Nephron progenitor cell (in vitro differentiated cells): ENCODE measurements at regions not wholly inside any gene's neighbourhood (a gene's known extent, or its start where the extent isn't known, plus 50 kb on each side); places are given as distances from the start of the nearest gene placed in this dataset.

Experiments
- DNase-seq: peaks from one replicate; pipeline ENCODE4 v3.0.0; 2021
- H3K27ac Mint-ChIP-seq: 2 replicates; pipeline ENCODE4 v1.8.0; 2021; ENCODE audit warnings: mild to moderate bottlenecking, moderate library complexity, mixed read lengths
- H3K27me3 Mint-ChIP-seq: 2 replicates; pipeline ENCODE4 v1.8.0; 2021; ENCODE audit warnings: mild to moderate bottlenecking, low read depth, mixed read lengths; ENCODE audit not compliant: poor library complexity
- H3K36me3 Mint-ChIP-seq: 2 replicates; pipeline ENCODE4 v1.8.0; 2021; ENCODE audit warnings: low read depth, mixed read lengths
- H3K4me1 Mint-ChIP-seq: 2 replicates; pipeline ENCODE4 v1.8.0; 2021; ENCODE audit warnings: mixed read lengths
- H3K4me3 Mint-ChIP-seq: 2 replicates; pipeline ENCODE4 v1.8.0; 2021; ENCODE audit warnings: mild to moderate bottlenecking, moderate library complexity, mixed read lengths
- H3K9me3 Mint-ChIP-seq: 2 replicates; pipeline ENCODE4 v1.8.0; 2021; ENCODE audit warnings: mild to moderate bottlenecking, moderate library complexity, mixed read lengths
- TF ChIP-seq, protein P1 (sequence below): fragments of 200-600 bp; sonication (generic); IDR thresholded peaks from 2 replicates; pipeline ENCODE4 v1.5.0; 2021; ENCODE audit warnings: antibody characterized with exemption

DNA sequence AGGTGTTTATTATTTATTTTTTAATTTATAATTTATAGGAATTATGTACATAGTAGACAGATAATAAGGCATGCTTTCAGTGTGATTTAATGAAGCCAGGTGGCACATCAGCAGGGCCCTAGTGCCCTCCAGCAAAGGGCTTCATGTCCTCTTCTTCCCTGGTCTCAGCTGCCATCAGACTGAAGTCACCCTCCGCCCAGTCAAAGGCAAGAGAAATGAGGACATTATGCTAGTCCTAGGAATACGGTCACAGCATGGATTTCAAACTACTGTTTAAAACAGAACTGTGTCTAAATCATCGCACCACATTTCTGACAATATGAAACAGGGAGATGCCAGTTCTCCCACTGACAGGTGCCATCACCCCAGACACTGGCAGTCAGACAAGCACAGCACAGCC lies 168.1 kb downstream of the SEC16B start:
- TF ChIP-seq, protein P1, sequence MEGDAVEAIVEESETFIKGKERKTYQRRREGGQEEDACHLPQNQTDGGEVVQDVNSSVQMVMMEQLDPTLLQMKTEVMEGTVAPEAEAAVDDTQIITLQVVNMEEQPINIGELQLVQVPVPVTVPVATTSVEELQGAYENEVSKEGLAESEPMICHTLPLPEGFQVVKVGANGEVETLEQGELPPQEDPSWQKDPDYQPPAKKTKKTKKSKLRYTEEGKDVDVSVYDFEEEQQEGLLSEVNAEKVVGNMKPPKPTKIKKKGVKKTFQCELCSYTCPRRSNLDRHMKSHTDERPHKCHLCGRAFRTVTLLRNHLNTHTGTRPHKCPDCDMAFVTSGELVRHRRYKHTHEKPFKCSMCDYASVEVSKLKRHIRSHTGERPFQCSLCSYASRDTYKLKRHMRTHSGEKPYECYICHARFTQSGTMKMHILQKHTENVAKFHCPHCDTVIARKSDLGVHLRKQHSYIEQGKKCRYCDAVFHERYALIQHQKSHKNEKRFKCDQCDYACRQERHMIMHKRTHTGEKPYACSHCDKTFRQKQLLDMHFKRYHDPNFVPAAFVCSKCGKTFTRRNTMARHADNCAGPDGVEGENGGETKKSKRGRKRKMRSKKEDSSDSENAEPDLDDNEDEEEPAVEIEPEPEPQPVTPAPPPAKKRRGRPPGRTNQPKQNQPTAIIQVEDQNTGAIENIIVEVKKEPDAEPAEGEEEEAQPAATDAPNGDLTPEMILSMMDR, result no peak
- DNase-seq, result no peak
- H3K27me3 Mint-ChIP-seq, result peaks cover 22% of the 10 kb centered on the region
- H3K4me1 Mint-ChIP-seq, result peaks cover 47% of the 10 kb centered on the region
- no peak overlapping the region for H3K27ac Mint-ChIP-seq
- no peak overlapping the region for H3K4me3 Mint-ChIP-seq
- peaks cover 55% of the 10 kb centered on the region for H3K9me3 Mint-ChIP-seq
- peaks cover 16% of the 10 kb centered on the region for H3K36me3 Mint-ChIP-seq

DNA sequence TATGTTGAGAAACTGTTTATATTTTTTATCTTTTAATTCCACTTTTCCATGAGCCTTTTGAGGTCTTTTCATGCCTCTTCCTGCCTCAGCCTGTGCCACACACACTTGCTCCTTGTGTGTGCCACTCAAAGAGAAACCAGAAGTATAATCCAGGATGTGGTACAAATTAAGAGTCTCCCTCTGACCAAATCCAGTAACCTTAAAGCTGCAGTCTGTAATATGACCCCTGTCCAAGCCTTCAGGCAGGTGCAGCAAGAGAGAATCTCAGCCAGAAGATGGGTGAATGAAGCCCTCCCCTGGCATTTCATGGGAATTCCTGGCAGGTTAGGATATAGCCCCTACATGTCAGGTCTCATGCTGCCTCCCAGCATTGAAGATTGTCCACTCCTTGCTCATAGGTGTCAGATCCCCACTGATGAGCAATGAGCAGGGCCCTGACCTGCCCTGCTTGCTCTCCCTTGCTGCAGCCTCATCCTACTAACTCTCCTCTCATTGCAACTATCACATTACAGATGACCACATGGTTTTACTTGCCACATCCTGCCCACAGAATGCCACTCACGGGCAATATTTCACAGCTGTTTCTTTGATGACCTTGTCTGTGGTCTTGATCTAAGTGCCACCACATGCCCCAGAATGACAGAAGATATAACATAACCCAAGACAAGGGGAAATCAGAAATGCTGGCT lies 169.3 kb downstream of the SEC16B start:
- peaks cover 47% of the 10 kb centered on the region for H3K4me1 Mint-ChIP-seq
- peaks cover 12% of the 10 kb centered on the region for H3K36me3 Mint-ChIP-seq
- peaks cover 43% of the 10 kb centered on the region for H3K9me3 Mint-ChIP-seq
- no peak overlapping the region for H3K4me3 Mint-ChIP-seq
- peaks cover 22% of the 10 kb centered on the region for H3K27me3 Mint-ChIP-seq
- peak overlapping the region; percentile 72 for H3K27ac Mint-ChIP-seq
- DNase-seq, result no peak
- TF ChIP-seq, protein P1, result no peak

DNA sequence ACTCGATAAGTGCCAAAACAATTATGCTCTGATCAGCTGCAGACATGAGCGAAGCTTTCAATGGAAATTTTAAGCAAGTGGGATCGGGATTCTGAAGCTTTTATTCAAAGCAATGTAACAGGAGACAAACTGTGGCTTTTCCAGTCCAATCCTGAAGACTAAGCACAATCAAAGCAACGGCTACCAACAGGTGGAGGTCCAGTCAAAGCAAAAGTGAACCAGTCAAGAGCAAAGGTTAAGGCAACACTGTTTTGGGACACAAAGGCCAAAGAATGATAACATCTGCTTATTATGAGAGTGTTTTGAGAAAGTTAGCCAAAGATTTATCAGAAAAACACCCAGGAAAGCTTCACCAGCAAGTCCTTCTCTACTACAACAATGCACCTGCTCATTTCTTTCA lies 170.1 kb downstream of the SEC16B start:
- TF ChIP-seq, protein P1, result no peak
- H3K9me3 Mint-ChIP-seq, result peaks cover 35% of the 10 kb centered on the region
- H3K4me1 Mint-ChIP-seq, result peaks cover 52% of the 10 kb centered on the region
- peaks cover 18% of the 10 kb centered on the region for H3K27me3 Mint-ChIP-seq
- H3K27ac Mint-ChIP-seq, result no peak overlapping the region
- no peak overlapping the region for H3K4me3 Mint-ChIP-seq
- no peak for DNase-seq
- H3K36me3 Mint-ChIP-seq, result peaks cover 10% of the 10 kb centered on the region

DNA sequence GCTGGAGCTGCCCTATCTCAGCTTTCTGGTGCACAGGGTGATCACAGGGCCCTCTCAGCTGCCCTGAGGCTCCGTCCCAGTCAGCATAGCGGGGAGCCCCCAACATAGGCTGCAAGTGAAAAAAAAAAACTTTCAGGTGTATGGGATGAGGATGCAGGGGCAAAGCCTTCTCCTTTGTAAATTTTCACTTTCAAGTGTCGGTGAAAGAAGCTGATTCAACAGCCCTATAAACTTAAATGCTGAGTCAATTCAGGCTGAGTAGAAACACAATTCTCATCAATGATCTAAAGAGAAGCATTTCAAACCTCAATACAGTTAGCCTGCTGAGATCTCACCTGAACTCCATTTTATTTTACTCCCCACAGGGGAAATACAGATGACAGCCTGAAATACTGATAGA lies 171.2 kb downstream of the SEC16B start:
- peaks cover 63% of the 10 kb centered on the region for H3K4me1 Mint-ChIP-seq
- peaks cover 2% of the 10 kb centered on the region for H3K36me3 Mint-ChIP-seq
- no peak overlapping the region for H3K27ac Mint-ChIP-seq
- DNase-seq, result no peak
- H3K9me3 Mint-ChIP-seq, result peaks cover 24% of the 10 kb centered on the region
- TF ChIP-seq, protein P1, result no peak
- peaks cover 9% of the 10 kb centered on the region for H3K27me3 Mint-ChIP-seq
- H3K4me3 Mint-ChIP-seq, result no peak overlapping the region

DNA sequence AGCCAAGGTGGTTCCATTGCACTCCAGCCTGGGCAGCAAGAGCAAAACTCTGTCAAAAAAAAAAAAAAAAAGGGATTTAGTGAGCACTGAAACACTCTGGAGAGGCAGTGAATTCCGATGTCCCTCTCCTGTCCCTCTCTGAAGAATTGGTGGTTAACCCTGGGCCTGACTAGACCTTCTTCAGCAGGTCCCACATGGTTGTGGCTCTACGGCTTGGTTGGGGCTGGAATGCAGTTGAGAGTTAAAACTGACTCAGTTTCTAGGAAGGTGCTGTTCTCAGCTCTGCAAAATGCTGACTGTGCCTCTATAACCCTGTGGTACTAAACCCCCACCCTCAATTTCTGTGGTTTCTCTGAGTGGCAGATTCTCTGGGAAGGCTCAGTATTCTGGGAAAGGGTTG lies 173.3 kb downstream of the SEC16B start:
- peaks cover 65% of the 10 kb centered on the region for H3K4me1 Mint-ChIP-seq
- H3K27me3 Mint-ChIP-seq, result peaks cover 3% of the 10 kb centered on the region
- H3K4me3 Mint-ChIP-seq, result no peak overlapping the region
- no peak for DNase-seq
- peaks cover 15% of the 10 kb centered on the region for H3K9me3 Mint-ChIP-seq
- TF ChIP-seq, protein P1, result no peak
- H3K27ac Mint-ChIP-seq, result no peak overlapping the region
- H3K36me3 Mint-ChIP-seq, result no peaks in the 10 kb centered on the region

DNA sequence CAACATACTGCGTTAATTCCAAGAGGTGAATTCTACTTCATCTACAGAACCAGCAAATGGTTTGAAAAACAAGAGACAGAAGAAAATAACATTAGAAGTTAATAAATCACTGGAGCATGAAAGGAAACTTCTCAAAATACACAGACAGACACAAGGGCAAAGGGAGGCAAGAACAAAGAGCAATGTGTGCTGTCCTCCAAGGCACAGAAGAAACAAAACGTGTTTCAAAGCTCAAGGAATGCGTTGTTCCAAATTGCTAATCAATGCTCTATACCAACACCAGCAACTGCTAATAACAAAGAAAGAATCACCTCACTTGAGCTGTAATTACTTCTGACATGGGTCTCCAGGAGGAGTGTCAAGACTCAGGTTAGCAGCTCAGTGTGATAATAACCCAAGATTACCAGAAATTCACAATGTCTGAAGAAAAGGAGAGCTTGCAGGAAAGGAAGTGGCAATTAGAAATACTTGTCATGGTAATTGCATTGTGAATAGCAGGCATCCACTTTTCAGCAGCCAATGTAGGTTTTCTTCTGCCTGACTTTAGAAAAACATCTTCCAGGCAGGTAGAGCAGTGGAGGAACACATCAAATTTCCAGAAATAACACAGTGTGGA lies 175.4 kb downstream of the SEC16B start:
- DNase-seq, result no peak
- TF ChIP-seq, protein P1, result no peak
- Mint-ChIP-seq H3K27me3 (peaks cover 7% of the 10 kb centered on the region), H3K9me3 (peaks cover 5% of the 10 kb centered on the region), H3K36me3 (no peaks in the 10 kb centered on the region), H3K27ac (peak overlapping the region; percentile 46), H3K4me1 (peaks cover 56% of the 10 kb centered on the region), H3K4me3 (peak overlapping the region; percentile 27)
